ENCODE measurements at regions not wholly inside any gene's neighbourhood (a gene's known extent, or its start where the extent isn't known, plus 50 kb on each side); places are given as distances from the start of the nearest gene placed in this dataset.
A peak's percentile ranks its signal among the peaks of the same experiment; 100 is the strongest.

GRCh38 chr1:198901266-198901665 lies 262.4 kb downstream of the PTPRC start:
- peaks cover 0 to 3% (median 0%) of the 10 kb centered on the region in 3 donors for H3K4me1 ChIP-seq (ENCODE audit: control insufficient read depth in 3 of 3, insufficient read depth in 2 of 3, low read depth in 1 of 3, low read length in 2 of 3)
- no peaks in the 10 kb centered on the region for H3K9me3 ChIP-seq (ENCODE audit: control insufficient read depth in 2 of 2, insufficient read depth in 1 of 2, low read depth in 1 of 2, low read length in 1 of 2)
- no peak overlapping the region for H3K4me3 ChIP-seq (ENCODE audit: low read depth in 1 of 3, low read length in 3 of 3)
- FAIRE-seq (no peak), DNase-seq (no peak)
- no peak overlapping the region for H3K27ac ChIP-seq (ENCODE audit: low read depth in 1 of 3, low read length in 2 of 3)
- H3K36me3 ChIP-seq (ENCODE audit: control insufficient read depth in 3 of 3, insufficient read depth in 2 of 3, low read depth in 1 of 3, low read length in 3 of 3), result no peaks in the 10 kb centered on the region
- 77 to 92% (median 91%) methylated on average over 3 of the region's 3 CpGs for WGBS, 3 donors
- H3K27me3 ChIP-seq (ENCODE audit: control insufficient read depth in 3 of 3, insufficient read depth in 3 of 3, low read length in 3 of 3), result no peaks in the 10 kb centered on the region

DNA sequence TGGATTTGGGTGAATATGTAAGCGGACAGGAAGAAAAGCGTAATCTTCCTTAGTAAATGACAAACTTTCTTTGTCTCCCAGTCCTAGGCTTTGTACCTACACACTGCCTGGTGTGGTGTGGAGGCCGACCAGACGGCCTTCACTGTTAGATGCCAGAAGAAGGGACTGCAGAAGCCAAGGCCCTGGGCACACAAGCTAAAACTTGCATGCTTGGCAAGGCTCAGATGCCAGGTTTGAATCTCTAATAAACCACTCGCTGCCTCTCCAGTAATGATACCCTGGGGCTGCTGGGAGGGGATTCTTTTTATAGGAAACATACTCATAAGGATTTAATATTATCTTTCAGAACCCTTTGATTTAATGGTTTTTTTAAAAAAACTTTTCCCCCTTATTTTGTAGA lies 263.8 kb downstream of the PTPRC start:
- Histone ChIP-seq H3K4me3 (ENCODE audit: low read depth in 1 of 3, low read length in 3 of 3) (no peak overlapping the region), H3K4me1 (ENCODE audit: control insufficient read depth in 3 of 3, insufficient read depth in 2 of 3, low read depth in 1 of 3, low read length in 2 of 3) (peaks cover 0 to 3% (median 0%) of the 10 kb centered on the region in 3 donors), H3K9me3 (ENCODE audit: control insufficient read depth in 2 of 2, insufficient read depth in 1 of 2, low read depth in 1 of 2, low read length in 1 of 2) (no peaks in the 10 kb centered on the region), H3K27me3 (ENCODE audit: control insufficient read depth in 3 of 3, insufficient read depth in 3 of 3, low read length in 3 of 3) (no peaks in the 10 kb centered on the region), H3K36me3 (ENCODE audit: control insufficient read depth in 3 of 3, insufficient read depth in 2 of 3, low read depth in 1 of 3, low read length in 3 of 3) (no peaks in the 10 kb centered on the region), H3K27ac (ENCODE audit: low read depth in 1 of 3, low read length in 2 of 3) (no peak overlapping the region)
- DNase-seq, result no peak
- WGBS, 3 donors, result 86 to 92% (median 91%) methylated on average over 5 of the region's 5 CpGs
- no peak for FAIRE-seq

- Histone ChIP-seq H3K4me1 (ENCODE audit: control insufficient read depth in 3 of 3, insufficient read depth in 2 of 3, low read depth in 1 of 3, low read length in 2 of 3) (peaks cover 0 to 3% (median 0%) of the 10 kb centered on the region in 3 donors), H3K27me3 (ENCODE audit: control insufficient read depth in 3 of 3, insufficient read depth in 3 of 3, low read length in 3 of 3) (no peaks in the 10 kb centered on the region), H3K36me3 (ENCODE audit: control insufficient read depth in 3 of 3, insufficient read depth in 2 of 3, low read depth in 1 of 3, low read length in 3 of 3) (no peaks in the 10 kb centered on the region), H3K27ac (ENCODE audit: low read depth in 1 of 3, low read length in 2 of 3) (peak overlapping the region in 1 of 3 donors; percentile 38), H3K9me3 (ENCODE audit: control insufficient read depth in 2 of 2, insufficient read depth in 1 of 2, low read depth in 1 of 2, low read length in 1 of 2) (no peaks in the 10 kb centered on the region), H3K4me3 (ENCODE audit: low read depth in 1 of 3, low read length in 3 of 3) (no peak overlapping the region)
- FAIRE-seq (no peak), DNase-seq (no peak)
- WGBS, 3 donors, result 65 to 88% (median 82%) methylated on average over 3 of the region's 3 CpGs
Measured at GRCh38 chr1:198903203-198903602, 264.4 kb downstream of the PTPRC start.

DNA sequence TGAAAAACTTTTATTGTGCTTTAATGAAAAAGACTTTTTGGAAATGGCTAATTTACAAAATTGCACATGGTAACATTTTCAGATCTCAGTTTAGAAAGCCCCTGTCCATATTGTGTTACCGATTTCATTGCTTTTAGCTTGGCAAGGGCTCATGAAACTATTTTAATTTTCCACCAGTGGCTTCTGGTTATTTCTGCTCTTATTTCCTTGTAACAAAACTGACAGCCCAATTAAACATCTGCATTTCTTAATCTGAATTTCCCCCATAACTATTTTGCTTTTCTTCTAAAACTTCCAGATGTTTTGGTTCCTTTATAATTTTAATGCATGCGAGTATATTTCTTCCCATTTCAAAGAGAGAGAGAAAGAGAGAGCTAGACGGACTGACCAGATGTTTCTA lies 264.8 kb downstream of the PTPRC start:
- no peak for DNase-seq
- WGBS, 3 donors, result 68 to 89% (median 79%) methylated on average over 3 of the region's 3 CpGs
- Histone ChIP-seq H3K27me3 (ENCODE audit: control insufficient read depth in 3 of 3, insufficient read depth in 3 of 3, low read length in 3 of 3) (no peaks in the 10 kb centered on the region), H3K4me3 (ENCODE audit: low read depth in 1 of 3, low read length in 3 of 3) (no peak overlapping the region), H3K36me3 (ENCODE audit: control insufficient read depth in 3 of 3, insufficient read depth in 2 of 3, low read depth in 1 of 3, low read length in 3 of 3) (no peaks in the 10 kb centered on the region), H3K9me3 (ENCODE audit: control insufficient read depth in 2 of 2, insufficient read depth in 1 of 2, low read depth in 1 of 2, low read length in 1 of 2) (no peaks in the 10 kb centered on the region), H3K27ac (ENCODE audit: low read depth in 1 of 3, low read length in 2 of 3) (peak overlapping the region in 1 of 3 donors; percentile 38), H3K4me1 (ENCODE audit: control insufficient read depth in 3 of 3, insufficient read depth in 2 of 3, low read depth in 1 of 3, low read length in 2 of 3) (peaks cover 0 to 3% (median 0%) of the 10 kb centered on the region in 3 donors)
- FAIRE-seq, result no peak

DNA sequence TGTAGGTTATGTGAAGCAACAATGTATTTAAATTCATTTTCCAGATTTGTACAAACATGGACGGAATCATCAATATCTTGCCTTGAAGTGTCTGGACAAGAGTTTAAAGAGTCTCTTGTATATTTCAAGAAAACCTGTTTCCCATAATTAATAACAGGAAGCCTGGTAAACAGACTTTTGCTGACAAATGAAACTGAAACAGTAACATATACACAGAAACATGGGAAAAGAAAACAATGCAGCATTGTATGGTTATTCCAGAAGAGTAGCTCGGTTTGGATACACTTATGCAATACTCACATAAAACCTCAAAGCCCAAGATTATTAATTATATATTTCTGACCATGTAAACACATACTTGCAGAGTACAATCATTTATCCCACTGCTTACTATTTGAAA lies 265.5 kb downstream of the PTPRC start:
- H3K27ac ChIP-seq (ENCODE audit: low read depth in 1 of 3, low read length in 2 of 3), result no peak overlapping the region
- H3K4me3 ChIP-seq (ENCODE audit: low read depth in 1 of 3, low read length in 3 of 3), result no peak overlapping the region
- H3K36me3 ChIP-seq (ENCODE audit: control insufficient read depth in 3 of 3, insufficient read depth in 2 of 3, low read depth in 1 of 3, low read length in 3 of 3), result no peaks in the 10 kb centered on the region
- FAIRE-seq (no peak), DNase-seq (no peak)
- 34 to 41% (median 36%) methylated on average over 2 of the region's 2 CpGs for WGBS, 3 donors
- no peaks in the 10 kb centered on the region for H3K9me3 ChIP-seq (ENCODE audit: control insufficient read depth in 2 of 2, insufficient read depth in 1 of 2, low read depth in 1 of 2, low read length in 1 of 2)
- peaks cover 0 to 3% (median 0%) of the 10 kb centered on the region in 3 donors for H3K4me1 ChIP-seq (ENCODE audit: control insufficient read depth in 3 of 3, insufficient read depth in 2 of 3, low read depth in 1 of 3, low read length in 2 of 3)
- no peaks in the 10 kb centered on the region for H3K27me3 ChIP-seq (ENCODE audit: control insufficient read depth in 3 of 3, insufficient read depth in 3 of 3, low read length in 3 of 3)

- H3K4me1 ChIP-seq (ENCODE audit: control insufficient read depth in 3 of 3, insufficient read depth in 2 of 3, low read depth in 1 of 3, low read length in 2 of 3), result peaks cover 0 to 3% (median 0%) of the 10 kb centered on the region in 3 donors
- H3K27ac ChIP-seq (ENCODE audit: low read depth in 1 of 3, low read length in 2 of 3), result peak overlapping the region in 1 of 3 donors; percentile 21
- no peaks in the 10 kb centered on the region for H3K36me3 ChIP-seq (ENCODE audit: control insufficient read depth in 3 of 3, insufficient read depth in 2 of 3, low read depth in 1 of 3, low read length in 3 of 3)
- FAIRE-seq (no peak), DNase-seq (no peak)
- no peak overlapping the region for H3K4me3 ChIP-seq (ENCODE audit: low read depth in 1 of 3, low read length in 3 of 3)
- peaks cover 0 to 2% (median 0%) of the 10 kb centered on the region in 3 donors for H3K27me3 ChIP-seq (ENCODE audit: control insufficient read depth in 3 of 3, insufficient read depth in 3 of 3, low read length in 3 of 3)
- 57 to 69% (median 69%) methylated on average over 4 of the region's 4 CpGs for WGBS, 3 donors
- H3K9me3 ChIP-seq (ENCODE audit: control insufficient read depth in 2 of 2, insufficient read depth in 1 of 2, low read depth in 1 of 2, low read length in 1 of 2), result no peaks in the 10 kb centered on the region
Measured at GRCh38 chr1:198906739-198907422, 268.0 kb downstream of the PTPRC start.

DNA sequence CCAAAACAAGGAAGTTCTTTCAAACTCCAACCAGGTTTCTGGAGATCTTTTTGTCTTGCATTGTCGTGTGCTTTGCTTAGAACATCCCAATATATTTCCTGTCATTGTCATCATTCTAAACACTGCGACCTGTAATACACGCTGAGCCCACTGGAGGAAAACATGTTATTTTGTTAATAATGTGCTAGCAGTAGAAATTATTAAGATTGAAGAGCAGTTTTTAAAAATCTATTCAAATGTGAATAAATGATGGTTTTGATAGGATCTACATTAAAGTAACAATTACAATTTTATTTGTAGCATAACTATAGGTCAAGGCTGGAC lies 268.5 kb downstream of the PTPRC start:
- no peak for FAIRE-seq
- H3K27ac ChIP-seq (ENCODE audit: low read depth in 1 of 3, low read length in 2 of 3), result no peak overlapping the region

DNA sequence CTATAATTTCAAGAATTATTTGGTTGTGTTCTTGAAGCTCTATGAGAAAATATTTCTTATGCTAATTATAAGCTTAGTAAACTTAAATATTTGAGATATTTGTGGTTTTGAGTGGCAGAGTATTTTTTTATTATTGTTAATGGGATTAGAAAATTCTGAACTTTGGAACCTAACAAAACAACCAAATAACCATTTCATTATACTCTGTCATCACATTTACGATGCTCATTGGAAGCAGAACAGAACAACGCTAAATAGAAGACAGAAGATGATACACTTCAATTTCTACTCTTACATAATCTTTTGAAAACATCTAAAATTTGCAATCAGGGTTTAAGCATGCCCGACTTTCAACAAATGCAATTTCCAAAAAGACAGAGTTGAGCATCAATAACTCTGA lies 270.2 kb downstream of the PTPRC start:
- Histone ChIP-seq H3K9me3 (ENCODE audit: control insufficient read depth in 2 of 2, insufficient read depth in 1 of 2, low read depth in 1 of 2, low read length in 1 of 2) (no peaks in the 10 kb centered on the region), H3K4me3 (ENCODE audit: low read depth in 1 of 3, low read length in 3 of 3) (no peak overlapping the region), H3K36me3 (ENCODE audit: control insufficient read depth in 3 of 3, insufficient read depth in 2 of 3, low read depth in 1 of 3, low read length in 3 of 3) (no peaks in the 10 kb centered on the region), H3K4me1 (ENCODE audit: control insufficient read depth in 3 of 3, insufficient read depth in 2 of 3, low read depth in 1 of 3, low read length in 2 of 3) (peaks cover 0 to 3% (median 0%) of the 10 kb centered on the region in 3 donors), H3K27ac (ENCODE audit: low read depth in 1 of 3, low read length in 2 of 3) (no peak overlapping the region), H3K27me3 (ENCODE audit: control insufficient read depth in 3 of 3, insufficient read depth in 3 of 3, low read length in 3 of 3) (peaks cover 0 to 2% (median 0%) of the 10 kb centered on the region in 3 donors)
- DNase-seq (no peak), FAIRE-seq (no peak)
- WGBS, 3 donors, result 60 to 80% (median 60%) methylated on average over 3 of the region's 3 CpGs

More for the DNA sequence above, 268.5 kb downstream of the PTPRC start:
- no peak overlapping the region for H3K4me3 ChIP-seq (ENCODE audit: low read depth in 1 of 3, low read length in 3 of 3)
- no peaks in the 10 kb centered on the region for H3K36me3 ChIP-seq (ENCODE audit: control insufficient read depth in 3 of 3, insufficient read depth in 2 of 3, low read depth in 1 of 3, low read length in 3 of 3)
- DNase-seq, result no peak
- no peaks in the 10 kb centered on the region for H3K9me3 ChIP-seq (ENCODE audit: control insufficient read depth in 2 of 2, insufficient read depth in 1 of 2, low read depth in 1 of 2, low read length in 1 of 2)
- H3K27me3 ChIP-seq (ENCODE audit: control insufficient read depth in 3 of 3, insufficient read depth in 3 of 3, low read length in 3 of 3), result peaks cover 0 to 2% (median 0%) of the 10 kb centered on the region in 3 donors
- peaks cover 0 to 3% (median 0%) of the 10 kb centered on the region in 3 donors for H3K4me1 ChIP-seq (ENCODE audit: control insufficient read depth in 3 of 3, insufficient read depth in 2 of 3, low read depth in 1 of 3, low read length in 2 of 3)
- 60 to 81% (median 76%) methylated on average over 3 of the region's 3 CpGs for WGBS, 3 donors

DNA sequence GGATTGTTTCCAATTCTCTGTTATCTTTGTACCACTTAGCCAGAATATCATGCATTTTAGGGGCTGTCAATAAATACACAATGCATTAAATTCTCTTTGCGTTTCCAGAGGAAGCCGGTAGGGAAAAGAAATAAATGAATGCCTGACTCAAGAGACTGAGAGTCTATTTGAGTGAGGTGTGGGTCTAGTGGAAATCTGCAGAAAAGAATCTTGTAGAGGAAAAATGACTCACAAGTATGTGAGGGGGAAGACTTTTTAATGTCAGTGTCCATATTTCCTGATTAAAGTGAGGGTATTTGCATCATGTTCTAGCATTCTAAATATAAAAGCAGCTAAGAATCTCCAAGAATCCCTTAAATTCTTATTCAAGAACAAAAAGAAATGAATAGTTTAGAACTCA lies 271.1 kb downstream of the PTPRC start:
- Histone ChIP-seq H3K4me3 (ENCODE audit: low read depth in 1 of 3, low read length in 3 of 3) (no peak overlapping the region), H3K9me3 (ENCODE audit: control insufficient read depth in 2 of 2, insufficient read depth in 1 of 2, low read depth in 1 of 2, low read length in 1 of 2) (no peaks in the 10 kb centered on the region), H3K27ac (ENCODE audit: low read depth in 1 of 3, low read length in 2 of 3) (no peak overlapping the region), H3K36me3 (ENCODE audit: control insufficient read depth in 3 of 3, insufficient read depth in 2 of 3, low read depth in 1 of 3, low read length in 3 of 3) (no peaks in the 10 kb centered on the region), H3K4me1 (ENCODE audit: control insufficient read depth in 3 of 3, insufficient read depth in 2 of 3, low read depth in 1 of 3, low read length in 2 of 3) (peaks cover 0 to under 1% (median 0%) of the 10 kb centered on the region in 3 donors), H3K27me3 (ENCODE audit: control insufficient read depth in 3 of 3, insufficient read depth in 3 of 3, low read length in 3 of 3) (peaks cover 0 to 2% (median 0%) of the 10 kb centered on the region in 3 donors)
- 61 to 82% (median 74%) methylated on average over 2 of the region's 2 CpGs for WGBS, 3 donors
- DNase-seq (no peak), FAIRE-seq (no peak)
